HT-29 (cell line): ENCODE measurements at regions not wholly inside any gene's neighbourhood (a gene's known extent, or its start where the extent isn't known, plus 50 kb on each side); places are given as distances from the start of the nearest gene placed in this dataset.
"Not testable (repeated sequence)": the region's sequence is repeated elsewhere in the genome, so short reads cannot be mapped to it uniquely, and the experiment has no call there.

Experiments
- DNase-seq: peaks from one replicate; pipeline ENCODE4 v3.0.0-alpha.2; 2015; ENCODE audit warnings: low spot score

GRCh38 chr10:9885761-9886160, 1131.9 kb upstream of the CELF2 start:
- no peak for DNase-seq

- no peak for DNase-seq
These were observed 1130.9 kb upstream of the CELF2 start for GRCh38 chr10:9886772-9887171.

- DNase-seq: no peak
These were observed 1122.2 kb upstream of the CELF2 start for GRCh38 chr10:9895453-9895852.

- DNase-seq: no peak
These were observed 1121.7 kb upstream of the CELF2 start for GRCh38 chr10:9895981-9896380.

DNA sequence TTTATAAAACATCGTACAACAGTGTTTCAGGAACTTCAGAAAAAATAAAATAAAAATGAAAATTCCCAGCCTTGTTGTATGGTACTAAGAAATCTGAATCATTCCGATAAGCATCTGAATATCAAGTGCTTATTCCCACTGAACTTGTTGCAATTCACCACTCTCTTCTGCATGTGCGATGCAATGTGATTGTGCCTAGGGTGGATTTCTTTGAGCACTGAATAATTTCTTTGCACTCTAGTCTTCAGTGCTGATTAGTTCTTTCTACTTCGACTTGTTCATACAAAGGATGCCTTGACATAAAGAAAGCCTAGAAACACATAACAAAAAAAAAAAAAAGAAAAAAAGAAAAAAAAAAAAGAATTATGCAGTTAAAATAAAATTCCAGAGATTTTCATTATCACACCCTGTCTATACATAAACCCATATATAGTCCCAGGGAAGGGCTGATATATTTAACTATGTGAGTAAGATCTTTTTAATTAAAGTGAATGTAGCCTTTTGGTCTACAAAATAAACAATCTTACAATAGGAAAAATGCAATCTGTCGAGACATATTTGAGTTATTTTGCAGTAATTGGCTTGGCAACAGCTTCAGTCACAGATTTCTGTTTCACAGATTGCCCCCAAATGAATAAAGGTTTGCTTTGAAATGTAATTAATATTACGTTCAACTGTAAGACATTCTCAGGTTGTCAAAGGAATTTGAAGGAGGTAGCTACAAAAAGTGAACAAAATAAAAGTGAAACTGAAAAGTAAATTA, 1118.9 kb upstream of the CELF2 start:
- no peak for DNase-seq

DNA sequence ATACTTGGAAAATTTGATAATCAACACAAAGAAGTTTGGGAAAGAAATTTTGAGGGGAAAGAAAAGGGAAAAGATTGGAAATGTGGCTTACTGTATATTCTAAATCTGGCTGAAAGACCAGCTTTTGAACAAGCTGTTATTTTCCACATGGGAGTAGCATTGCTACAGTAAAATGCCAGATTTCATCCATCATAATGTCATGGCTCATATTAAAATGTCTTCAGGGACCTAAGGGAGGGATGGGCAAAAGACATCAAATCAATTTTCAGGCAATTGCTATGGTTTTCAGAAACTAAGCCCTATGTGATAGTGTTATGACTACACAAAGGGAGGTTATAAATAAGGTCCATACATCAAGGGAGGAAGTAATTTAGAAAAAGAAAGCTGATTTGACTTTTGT, 1116.9 kb upstream of the CELF2 start:
- DNase-seq: no peak

DNA sequence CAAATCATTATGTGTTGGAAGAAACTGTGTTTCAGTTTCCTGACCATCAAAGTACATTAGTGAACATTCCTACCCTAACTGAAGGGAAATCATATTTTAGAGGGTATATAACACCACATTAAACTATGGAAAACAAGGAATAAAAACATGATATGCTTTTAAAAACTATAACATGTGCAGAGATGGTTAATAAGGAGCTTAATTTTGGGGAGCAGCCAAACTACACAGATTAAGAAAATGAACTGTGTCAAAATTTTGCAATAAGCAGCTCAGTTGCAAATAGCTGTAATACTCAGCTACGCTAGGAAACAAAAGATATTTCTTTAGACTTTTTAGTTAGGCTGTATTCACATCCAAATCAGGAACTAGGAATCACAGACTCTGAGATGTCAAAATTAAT, 1115.7 kb upstream of the CELF2 start:
- no peak for DNase-seq

DNA sequence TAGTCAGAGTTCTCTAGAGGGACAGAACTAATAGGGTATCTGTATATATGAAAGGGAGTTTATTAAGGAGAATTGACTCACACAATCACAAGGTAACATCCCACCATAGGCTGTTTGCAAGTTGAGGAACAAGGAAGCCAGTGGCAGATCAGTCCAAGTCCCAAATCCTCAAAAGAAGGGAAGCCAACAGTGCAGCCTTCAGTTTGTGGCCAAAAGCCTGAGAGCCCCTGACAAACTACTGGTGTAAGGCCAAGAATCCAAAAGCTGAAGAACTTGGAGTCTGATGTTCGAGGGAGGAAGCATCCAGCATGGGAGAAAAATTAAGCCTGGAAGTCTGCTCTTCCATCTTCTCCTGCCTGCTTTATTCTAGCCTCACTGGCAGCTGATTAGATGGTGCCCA, 1107.2 kb upstream of the CELF2 start:
- no peak for DNase-seq

DNA sequence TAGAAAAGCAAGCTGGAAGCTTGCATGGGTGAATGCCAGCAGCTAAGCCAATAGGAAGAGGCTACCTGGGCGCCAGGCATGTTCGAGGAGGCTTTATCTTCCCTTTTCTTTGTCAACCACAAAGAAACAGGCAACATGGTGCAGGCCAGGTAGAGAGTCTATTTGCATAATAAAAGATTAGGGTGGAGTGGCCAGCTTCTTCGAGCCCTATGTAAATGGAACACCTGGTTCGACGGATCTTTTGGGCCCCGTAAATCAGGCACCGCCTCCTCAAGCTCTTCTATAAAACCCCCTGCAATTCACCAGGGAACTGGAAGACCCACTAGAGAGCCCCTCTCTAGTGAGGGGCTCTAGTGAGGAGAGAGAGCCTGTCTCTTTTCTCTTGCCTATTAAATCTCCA, 1106.2 kb upstream of the CELF2 start:
- DNase-seq: no peak

DNA sequence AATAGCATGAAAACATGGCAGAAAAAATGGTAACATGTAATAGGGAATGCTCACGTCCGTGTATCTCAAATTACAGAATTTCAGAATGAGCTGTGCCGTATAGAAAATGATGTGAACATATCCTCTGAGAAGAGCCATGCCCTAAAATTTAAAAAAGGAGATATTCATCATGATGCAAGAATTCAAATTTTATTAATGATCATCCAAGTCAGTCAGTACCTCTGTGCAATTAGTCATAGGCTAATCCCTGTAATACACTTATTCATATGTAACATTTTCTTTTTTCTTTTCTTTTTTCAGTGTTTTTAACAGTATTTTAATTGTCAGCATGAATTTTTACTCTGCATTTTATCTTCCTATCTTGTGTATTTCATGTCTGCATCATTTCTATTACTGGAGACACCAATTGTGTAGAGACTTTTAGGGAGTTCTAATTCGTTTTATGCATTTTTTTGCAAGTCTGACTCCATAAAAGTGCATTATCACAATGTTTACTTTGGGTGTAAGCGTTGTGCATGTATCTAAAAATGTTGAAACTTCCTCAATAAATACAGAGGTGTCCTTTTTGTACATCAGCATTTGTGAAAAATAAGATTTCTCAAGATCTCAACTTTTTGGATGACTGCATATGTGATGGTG, 1103.7 kb upstream of the CELF2 start:
- no peak for DNase-seq

DNA sequence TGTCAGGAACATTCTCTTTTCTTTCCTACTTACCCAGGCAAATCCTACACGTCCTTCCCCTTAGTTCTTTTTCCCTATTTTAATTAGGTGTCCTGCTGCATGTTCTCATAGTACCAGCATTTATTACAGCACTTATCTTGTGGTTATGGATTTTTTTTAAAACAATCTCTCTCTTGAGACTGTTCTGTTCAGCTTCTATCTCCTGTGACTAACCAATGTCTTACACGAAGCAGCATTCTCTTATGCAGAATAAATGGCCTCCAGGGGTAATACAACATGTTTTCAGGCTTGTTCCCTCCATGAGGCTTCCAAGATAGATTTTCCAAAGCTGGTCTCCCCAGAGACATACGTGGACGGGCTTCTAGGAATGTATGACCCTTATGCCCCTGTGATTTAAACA, 1096.1 kb upstream of the CELF2 start:
- DNase-seq: no peak

- no peak for DNase-seq
These were observed 1095.4 kb upstream of the CELF2 start for GRCh38 chr10:9922126-9922870.

- DNase-seq: no peak
These were observed 1091.7 kb upstream of the CELF2 start for GRCh38 chr10:9926003-9926402.

DNA sequence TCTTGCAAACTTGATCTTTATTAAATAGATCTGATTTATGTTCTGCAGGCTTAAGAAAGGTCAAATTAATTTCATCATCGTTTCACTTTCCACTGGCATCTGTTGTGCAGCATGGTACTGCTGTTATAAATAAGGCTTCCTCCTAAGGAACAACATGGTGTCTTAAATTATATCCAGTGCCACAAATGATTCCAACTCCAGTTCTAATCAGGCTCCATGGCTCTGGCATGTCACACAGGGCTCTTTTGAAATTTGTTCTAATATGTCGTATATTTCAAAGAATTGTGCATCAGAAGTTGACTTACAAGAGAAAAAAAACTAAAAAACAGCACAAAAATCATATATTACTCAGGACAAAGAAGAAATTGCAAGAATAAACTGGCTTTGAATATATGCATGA, 1090.8 kb upstream of the CELF2 start:
- no peak for DNase-seq

DNA sequence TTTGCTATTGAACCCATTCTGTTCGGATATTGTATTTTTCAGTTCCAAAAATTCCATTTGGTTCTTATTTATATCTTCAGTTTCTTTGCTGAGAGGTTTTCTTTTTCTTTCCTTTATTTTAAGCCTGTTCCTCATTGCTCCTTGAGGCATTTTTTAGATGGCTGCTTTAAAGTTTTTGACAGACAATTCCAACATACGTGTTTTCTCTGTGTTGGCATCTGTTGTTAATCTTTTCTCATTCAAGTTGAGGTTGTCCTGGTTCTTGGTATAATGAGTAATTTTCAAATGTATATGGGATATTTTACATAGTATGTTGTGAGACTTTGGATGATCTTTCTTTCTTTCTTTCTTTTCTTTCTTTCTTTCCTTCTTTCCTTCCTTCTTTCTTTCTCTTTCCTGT, 1078.0 kb upstream of the CELF2 start:
- DNase-seq: no peak

DNA sequence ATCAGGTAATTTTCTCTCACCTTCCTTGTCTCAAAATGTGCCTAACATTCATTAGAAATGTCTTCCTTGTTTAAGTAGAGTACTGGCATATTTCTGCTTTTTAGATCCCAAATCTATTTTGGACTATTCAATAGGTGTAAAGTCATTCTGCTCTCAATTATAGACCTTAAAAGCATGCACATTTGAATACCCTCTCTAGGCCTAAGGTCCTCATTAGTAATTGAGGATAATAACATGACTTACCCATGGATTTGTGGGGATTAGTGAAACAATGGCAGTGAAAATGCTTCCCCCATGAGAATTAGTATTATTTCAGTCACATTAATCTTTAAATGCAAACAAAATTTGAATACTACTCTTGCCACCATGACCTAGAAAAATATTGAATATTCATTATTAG, 1073.0 kb upstream of the CELF2 start:
- DNase-seq: no peak

GRCh38 chr10:9950070-9950469, 1067.6 kb upstream of the CELF2 start:
- DNase-seq: no peak

- DNase-seq: no peak
These were observed 1066.0 kb upstream of the CELF2 start for GRCh38 chr10:9951481-9952257.

DNA sequence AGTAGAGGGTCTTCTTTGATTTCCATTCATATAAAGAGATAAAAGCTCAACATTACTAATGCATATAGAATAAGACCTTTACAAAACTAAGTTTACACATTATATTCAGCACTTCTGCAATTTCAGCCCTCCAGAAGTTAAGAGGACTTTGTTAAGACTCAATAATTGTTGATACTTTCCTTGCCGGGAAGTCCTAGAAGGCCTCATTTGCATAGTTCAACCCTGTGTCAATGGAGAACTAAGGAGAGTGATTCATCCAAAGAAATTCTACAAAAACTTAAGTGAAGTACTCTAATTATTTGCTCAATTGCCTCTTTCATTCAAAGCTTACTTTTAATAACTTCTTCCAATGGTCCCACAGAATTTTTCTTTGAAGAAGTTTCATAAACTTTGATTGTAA, 1060.3 kb upstream of the CELF2 start:
- no peak for DNase-seq

GRCh38 chr10:9957876-9958275, 1059.8 kb upstream of the CELF2 start:
- not testable (repeated sequence) for DNase-seq

- DNase-seq: no peak
These were observed 1052.3 kb upstream of the CELF2 start for GRCh38 chr10:9965341-9965740.

DNA sequence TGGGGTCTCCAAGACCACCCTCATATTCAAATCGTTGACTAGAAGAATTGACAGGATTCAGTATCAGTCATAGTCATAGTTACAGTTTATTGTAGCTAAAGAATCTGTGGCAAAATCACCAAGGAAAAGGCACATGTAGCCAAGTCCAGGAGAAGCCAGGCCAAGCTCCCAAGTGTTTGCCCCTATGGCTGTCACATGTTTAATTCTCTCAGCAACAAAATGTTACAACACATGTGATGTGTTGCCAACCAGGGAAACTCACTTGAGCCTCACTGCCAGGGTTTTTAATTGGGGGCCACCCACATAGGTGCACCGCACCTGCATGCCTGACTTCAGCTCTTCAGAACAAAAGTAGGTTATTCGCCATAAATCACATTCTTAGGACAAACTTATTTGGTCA, 1030.9 kb upstream of the CELF2 start:
- DNase-seq: no peak
